GM12864 (cell line): ENCODE measurements at regions not wholly inside any gene's neighbourhood (a gene's known extent, or its start where the extent isn't known, plus 50 kb on each side); places are given as distances from the start of the nearest gene placed in this dataset.

Experiments
- DNase-seq: peaks from one replicate; pipeline ENCODE4 v3.0.0-alpha.2; 2011; ENCODE audit warnings: low read depth
- H3K4me3 ChIP-seq: 2 replicates; pipeline ENCODE4 v1.5.1; 2011; ENCODE audit warnings: mild to moderate bottlenecking, low read depth, low read length, control low read depth
- TF ChIP-seq, protein P1 (sequence below): IDR thresholded peaks from 2 replicates; pipeline ENCODE4 v1.5.1; 2011; ENCODE audit warnings: low read depth, mild to moderate bottlenecking, moderate library complexity, low read length, control low read depth, inconsistent platforms; ENCODE audit errors: missing control alignments

DNA sequence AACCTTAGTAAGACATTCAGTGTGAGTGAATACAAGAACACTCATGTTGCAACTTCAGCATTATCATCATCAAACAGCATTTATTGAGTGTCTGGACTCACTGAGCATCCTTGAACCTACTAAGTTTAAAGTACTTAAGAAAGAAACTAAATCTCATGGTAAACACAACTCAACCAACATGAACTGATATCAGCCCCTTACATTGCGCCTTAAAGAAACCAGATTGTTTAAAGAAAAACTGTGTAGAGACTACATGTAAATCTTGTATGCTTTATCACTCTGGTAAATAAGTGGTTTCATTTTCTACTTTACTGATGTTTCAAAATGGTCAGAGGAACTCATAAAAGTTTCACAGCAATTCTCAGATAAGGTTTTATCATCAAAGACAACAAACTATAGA lies 157.5 kb upstream of the FERD3L start:
- TF ChIP-seq, protein P1, sequence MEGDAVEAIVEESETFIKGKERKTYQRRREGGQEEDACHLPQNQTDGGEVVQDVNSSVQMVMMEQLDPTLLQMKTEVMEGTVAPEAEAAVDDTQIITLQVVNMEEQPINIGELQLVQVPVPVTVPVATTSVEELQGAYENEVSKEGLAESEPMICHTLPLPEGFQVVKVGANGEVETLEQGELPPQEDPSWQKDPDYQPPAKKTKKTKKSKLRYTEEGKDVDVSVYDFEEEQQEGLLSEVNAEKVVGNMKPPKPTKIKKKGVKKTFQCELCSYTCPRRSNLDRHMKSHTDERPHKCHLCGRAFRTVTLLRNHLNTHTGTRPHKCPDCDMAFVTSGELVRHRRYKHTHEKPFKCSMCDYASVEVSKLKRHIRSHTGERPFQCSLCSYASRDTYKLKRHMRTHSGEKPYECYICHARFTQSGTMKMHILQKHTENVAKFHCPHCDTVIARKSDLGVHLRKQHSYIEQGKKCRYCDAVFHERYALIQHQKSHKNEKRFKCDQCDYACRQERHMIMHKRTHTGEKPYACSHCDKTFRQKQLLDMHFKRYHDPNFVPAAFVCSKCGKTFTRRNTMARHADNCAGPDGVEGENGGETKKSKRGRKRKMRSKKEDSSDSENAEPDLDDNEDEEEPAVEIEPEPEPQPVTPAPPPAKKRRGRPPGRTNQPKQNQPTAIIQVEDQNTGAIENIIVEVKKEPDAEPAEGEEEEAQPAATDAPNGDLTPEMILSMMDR = no peak
- DNase-seq = no peak
- no peak overlapping the region for H3K4me3 ChIP-seq

DNA sequence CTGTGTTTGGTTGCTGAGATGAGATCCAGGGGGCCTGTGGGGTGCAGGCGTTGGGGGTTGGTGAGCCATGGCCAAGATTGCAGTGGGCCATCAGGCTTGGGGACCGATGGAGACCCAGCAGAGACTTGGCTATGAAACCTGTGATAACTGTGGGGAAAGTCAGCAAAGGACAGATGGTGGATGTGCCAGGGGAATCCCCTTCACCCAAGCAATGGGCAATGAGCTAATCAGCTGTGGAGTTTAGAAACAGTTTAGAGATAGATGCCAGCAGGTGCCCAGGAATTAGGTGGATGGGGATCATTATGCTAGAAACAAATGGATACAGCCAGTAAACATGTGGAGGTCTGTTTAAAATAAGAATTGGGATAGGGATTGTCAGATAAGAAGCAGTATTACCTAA lies 151.4 kb upstream of the FERD3L start:
- DNase-seq = no peak
- no peak overlapping the region for H3K4me3 ChIP-seq
- TF ChIP-seq, protein P1 = no peak

DNA sequence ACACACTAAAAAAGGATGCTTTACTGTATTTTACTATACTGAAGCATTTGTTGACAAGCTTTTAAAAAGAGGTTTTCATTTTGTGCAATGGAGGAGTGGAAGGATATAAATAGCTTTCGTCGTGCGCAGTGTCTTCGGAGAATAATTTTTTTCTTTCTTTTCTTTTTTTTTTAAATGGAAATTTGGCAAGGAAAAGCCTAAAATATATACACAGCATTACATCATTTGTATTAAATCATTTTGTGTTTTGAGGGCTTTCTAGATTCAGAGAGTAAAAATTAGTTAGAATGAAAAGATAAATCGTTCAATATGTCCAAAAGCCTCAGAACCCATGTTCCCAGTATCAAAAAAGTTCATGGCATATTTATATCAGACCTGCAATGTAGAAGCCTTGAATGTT lies 150.2 kb upstream of the FERD3L start:
- H3K4me3 ChIP-seq = no peak overlapping the region
- TF ChIP-seq, protein P1 = no peak
- DNase-seq = no peak

GRCh38 chr7:19294619-19295018 lies 149.4 kb upstream of the FERD3L start:
- H3K4me3 ChIP-seq = no peak overlapping the region
- DNase-seq = no peak
- TF ChIP-seq, protein P1 = no peak

GRCh38 chr7:19293431-19293830 lies 148.2 kb upstream of the FERD3L start:
- TF ChIP-seq, protein P1 = no peak

DNA sequence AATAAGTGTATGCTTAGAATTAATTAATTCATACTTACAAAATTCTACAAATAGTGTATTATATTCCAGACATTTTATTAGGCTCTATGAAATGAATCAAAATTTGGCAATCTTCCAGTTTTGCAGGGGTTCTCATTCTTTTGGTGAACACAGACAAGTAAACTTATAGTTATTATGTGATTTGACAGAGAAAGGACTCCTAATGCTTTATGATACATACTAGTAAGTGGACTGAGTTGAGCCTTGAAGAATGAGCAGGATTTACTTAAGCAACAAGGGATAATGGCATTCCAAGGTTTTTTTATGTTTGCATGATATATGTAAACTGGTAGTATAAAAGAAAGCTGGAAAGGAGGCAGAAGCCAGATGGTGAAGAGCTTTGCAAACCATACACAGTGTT lies 145.7 kb upstream of the FERD3L start:
- TF ChIP-seq, protein P1 = no peak
- no peak overlapping the region for H3K4me3 ChIP-seq
- no peak for DNase-seq

More at GRCh38 chr7:19293431-19293830, 148.2 kb upstream of the FERD3L start:
- H3K4me3 ChIP-seq = no peak overlapping the region
- DNase-seq = no peak

DNA sequence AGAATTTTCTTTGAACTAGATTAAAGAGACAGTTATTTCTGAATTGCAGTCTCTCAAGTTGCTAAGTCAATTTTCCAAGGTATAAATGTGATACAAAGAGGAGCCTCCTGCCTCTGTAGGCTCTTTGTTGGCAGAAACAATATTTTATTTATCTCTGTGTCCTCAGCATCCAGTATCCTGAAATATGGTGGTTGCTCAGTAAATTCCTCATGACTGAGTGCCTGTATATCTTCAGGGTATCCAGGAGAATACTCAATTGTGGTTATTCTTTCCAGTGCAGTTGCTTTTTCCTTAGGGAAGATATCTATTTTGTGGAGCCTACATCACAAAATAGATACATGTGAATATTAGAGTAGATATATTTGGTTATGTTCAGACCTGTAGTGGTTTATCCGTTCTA lies 144.8 kb upstream of the FERD3L start:
- no peak for DNase-seq
- TF ChIP-seq, protein P1 = no peak

More for the DNA sequence above, 144.8 kb upstream of the FERD3L start:
- no peak overlapping the region for H3K4me3 ChIP-seq
